Aorta (tissue), 5 donors: ENCODE measurements at regions not wholly inside any gene's neighbourhood (a gene's known extent, or its start where the extent isn't known, plus 50 kb on each side); places are given as distances from the start of the nearest gene placed in this dataset.
"Not testable (repeated sequence)": the region's sequence is repeated elsewhere in the genome, so short reads cannot be mapped to it uniquely, and the experiment has no call there.

Experiments
- ATAC-seq: fragments of 200-7000 bp; cut with Tn5 transposase; one replicate; pipeline ENCODE4 v1.9.1; 2022; ENCODE audit warnings: moderate library complexity; ENCODE audit not compliant: low FRiP score
- DNase-seq, 2 donors: peaks; one replicate each; pipeline ENCODE4 v3.0.0-alpha.2; 2020
- H3K27ac ChIP-seq, 2 donors: one replicate each; pipeline ENCODE4 v1.5.1; 2013; ENCODE audit warnings: low read length in 2 of 2, mild to moderate bottlenecking in 2 of 2, moderate library complexity in 2 of 2, control low read depth in 1 of 2, inconsistent platforms in 1 of 2, low read depth in 1 of 2
- H3K27me3 ChIP-seq, 2 donors: one replicate each; pipeline ENCODE4 v1.6.1; 2013; ENCODE audit warnings: control low read depth in 1 of 2, low read length in 1 of 2, mild to moderate bottlenecking in 1 of 2, moderate library complexity in 1 of 2; ENCODE audit not compliant: insufficient read depth in 2 of 2, control insufficient read depth in 1 of 2
- H3K36me3 ChIP-seq, 2 donors: one replicate each; pipeline ENCODE4 v1.6.1; 2013; ENCODE audit warnings: control low read depth in 1 of 2, low read length in 1 of 2, mild to moderate bottlenecking in 1 of 2; ENCODE audit not compliant: insufficient read depth in 2 of 2, control insufficient read depth in 1 of 2
- H3K4me1 ChIP-seq, 2 donors: one replicate each; pipeline ENCODE4 v1.6.1; 2013; ENCODE audit warnings: low read length in 2 of 2, control low read depth in 1 of 2, mild to moderate bottlenecking in 1 of 2, moderate library complexity in 1 of 2; ENCODE audit not compliant: insufficient read depth in 2 of 2, control insufficient read depth in 1 of 2
- H3K4me3 ChIP-seq, 2 donors: one replicate each; pipeline ENCODE4 v1.5.1; 2013; ENCODE audit warnings: low read length in 2 of 2, control low read depth in 1 of 2, mild to moderate bottlenecking in 1 of 2
- H3K9me3 ChIP-seq: one replicate; pipeline ENCODE4 v1.6.1; 2013; ENCODE audit warnings: mild to moderate bottlenecking, low read length; ENCODE audit not compliant: control insufficient read depth
- whole genome bisulfite sequencing, 2 donors: extraction: QIAGEN DNeasy Blood & Tissue Kit; methylation state at CpG; one replicate each; pipeline ENCODE4 v1.1.7; 2013; 5-methylcytosine and 5-hydroxymethylcytosine counted together
- intact Hi-C, 2 donors: fragments of 100-400 bp; cut with DNase I; formaldehyde crosslinking; loops; one replicate each; pipeline versions ENCODE4 v1.14.2 to v1.15.0; 2022
- donor health status: healthy with polysubstance abuse.
- donor health status: Bipolar disorder and iron deficiency.
- donor health status: DM: no; HTN: no; CAD: no.
- donor health status: DM: no; HTN: no; CAD: no.
- donor health status: DM: yes; HTN: yes; CAD: no.

DNA sequence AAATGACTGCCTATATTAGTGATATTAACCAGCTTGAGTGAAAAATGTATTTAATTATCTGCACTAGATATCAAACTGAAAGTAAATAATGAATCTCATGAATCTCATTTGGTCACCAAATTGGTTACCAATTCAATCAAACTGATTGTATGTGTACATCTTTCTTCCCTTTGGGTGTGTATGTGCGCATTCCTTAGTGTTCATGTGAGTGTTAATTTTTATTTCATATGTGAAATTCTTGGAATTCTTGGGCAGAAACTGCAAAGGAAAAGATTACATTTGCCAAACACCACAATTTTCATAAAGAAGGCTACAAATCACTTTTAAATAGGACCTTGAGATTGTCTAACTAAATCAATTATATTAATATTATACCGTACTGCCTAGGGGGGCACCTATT lies 648.4 kb upstream of the MARCKS start:
- H3K9me3 ChIP-seq: no peaks in the 10 kb centered on the region
- WGBS, 2 donors: 54 to 71% methylated on average over 2 of the region's 2 CpGs
- H3K27ac ChIP-seq: no peak overlapping the region
- ATAC-seq (no peak), DNase-seq (no peak)
- no peaks in the 10 kb centered on the region for H3K36me3 ChIP-seq
- no peaks in the 10 kb centered on the region for H3K27me3 ChIP-seq
- intact Hi-C loops: no loop called here
- no peak overlapping the region for H3K4me3 ChIP-seq
- H3K4me1 ChIP-seq: no peaks in the 10 kb centered on the region

GRCh38 chr6:113209315-113209714 lies 647.8 kb upstream of the MARCKS start:
- Histone ChIP-seq H3K27ac (no peak overlapping the region), H3K9me3 (no peaks in the 10 kb centered on the region), H3K4me1 (no peaks in the 10 kb centered on the region), H3K36me3 (no peaks in the 10 kb centered on the region), H3K4me3 (no peak overlapping the region), H3K27me3 (no peaks in the 10 kb centered on the region)
- DNase-seq (no peak), ATAC-seq (no peak)
- 59% methylated on average over 5 of the region's 5 CpGs for WGBS, 2 donors
- intact Hi-C loops: no loop called here

GRCh38 chr6:113211170-113211569 lies 646.0 kb upstream of the MARCKS start:
- no peak for DNase-seq
- H3K9me3 ChIP-seq: no peaks in the 10 kb centered on the region
- H3K36me3 ChIP-seq: no peaks in the 10 kb centered on the region
- H3K4me1 ChIP-seq: no peaks in the 10 kb centered on the region
- no peak overlapping the region for H3K27ac ChIP-seq
- no peaks in the 10 kb centered on the region for H3K27me3 ChIP-seq
- intact Hi-C loops: no loop called here
- no peak overlapping the region for H3K4me3 ChIP-seq
- no peak for ATAC-seq

- Histone ChIP-seq H3K4me3 (no peak overlapping the region), H3K4me1 (no peaks in the 10 kb centered on the region), H3K36me3 (no peaks in the 10 kb centered on the region), H3K9me3 (no peaks in the 10 kb centered on the region), H3K27ac (no peak overlapping the region), H3K27me3 (no peaks in the 10 kb centered on the region)
- no peak for ATAC-seq
- intact Hi-C loops: no loop called here
- WGBS, 2 donors: 78 to 85% methylated on average over 2 of the region's 2 CpGs
- DNase-seq: no peak
Measured at GRCh38 chr6:113219783-113220182, 637.4 kb upstream of the MARCKS start.

DNA sequence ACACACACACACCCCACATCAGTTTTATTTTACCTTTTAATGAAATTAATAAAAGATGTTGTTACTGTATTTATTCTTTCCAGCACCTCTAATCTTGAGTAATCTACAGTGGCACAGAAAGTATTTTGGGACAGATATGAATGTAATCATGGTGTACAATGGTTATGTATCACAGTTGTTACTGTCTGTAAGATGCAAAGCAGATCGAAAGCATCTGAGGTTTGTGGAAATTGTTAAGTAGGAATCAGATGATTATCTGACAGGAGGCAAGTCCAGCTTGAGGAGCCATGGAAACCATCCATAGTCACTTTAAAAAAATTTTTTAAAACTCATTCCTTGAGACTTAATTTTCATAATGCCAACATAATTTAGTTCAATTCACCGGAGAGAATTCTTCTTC lies 636.3 kb upstream of the MARCKS start:
- H3K27ac ChIP-seq: no peak overlapping the region
- H3K27me3 ChIP-seq: no peaks in the 10 kb centered on the region
- no peaks in the 10 kb centered on the region for H3K4me1 ChIP-seq
- 90 to 97% methylated on average over 2 of the region's 2 CpGs for WGBS, 2 donors
- no peak for ATAC-seq
- DNase-seq: no peak
- H3K36me3 ChIP-seq: no peaks in the 10 kb centered on the region
- H3K9me3 ChIP-seq: no peaks in the 10 kb centered on the region
- intact Hi-C loops: no loop called here
- no peak overlapping the region for H3K4me3 ChIP-seq

GRCh38 chr6:113221850-113222249 lies 635.3 kb upstream of the MARCKS start:
- H3K36me3 ChIP-seq: no peaks in the 10 kb centered on the region

DNA sequence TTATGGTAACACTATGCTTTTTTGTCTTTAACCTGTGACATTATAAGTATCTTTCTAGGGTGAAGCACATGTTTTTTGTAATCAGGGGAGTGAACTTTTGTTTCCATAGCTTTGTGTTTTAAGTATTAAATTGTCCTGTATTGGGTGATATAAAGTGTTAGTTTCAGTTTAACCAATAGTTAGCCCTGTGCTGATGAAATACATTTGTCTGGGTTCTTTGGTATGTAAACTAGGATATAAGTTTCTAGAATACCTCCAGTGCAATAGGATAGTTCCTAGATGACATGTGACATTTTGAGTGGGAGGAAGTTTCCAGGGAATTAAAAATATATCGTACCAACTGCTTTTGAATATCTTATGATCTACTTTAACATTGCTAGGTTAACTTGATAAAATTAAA lies 611.0 kb upstream of the MARCKS start:
- 65 to 71% methylated on average over 1 of the region's 1 CpG for WGBS, 2 donors
- DNase-seq (no peak), ATAC-seq (no peak)
- Histone ChIP-seq H3K9me3 (no peaks in the 10 kb centered on the region), H3K4me3 (no peak overlapping the region), H3K4me1 (no peaks in the 10 kb centered on the region), H3K27ac (no peak overlapping the region), H3K36me3 (no peaks in the 10 kb centered on the region), H3K27me3 (no peaks in the 10 kb centered on the region)
- intact Hi-C loops: no loop called here

More at GRCh38 chr6:113221850-113222249, 635.3 kb upstream of the MARCKS start:
- no peaks in the 10 kb centered on the region for H3K9me3 ChIP-seq
- no peak overlapping the region for H3K4me3 ChIP-seq
- DNase-seq (no peak), ATAC-seq (no peak)
- H3K27me3 ChIP-seq: no peaks in the 10 kb centered on the region
- 91 to 92% methylated on average over 18 to 20 of the region's 20 CpGs for WGBS, 2 donors
- no peaks in the 10 kb centered on the region for H3K4me1 ChIP-seq
- no peak overlapping the region for H3K27ac ChIP-seq
- intact Hi-C loops: no loop called here

DNA sequence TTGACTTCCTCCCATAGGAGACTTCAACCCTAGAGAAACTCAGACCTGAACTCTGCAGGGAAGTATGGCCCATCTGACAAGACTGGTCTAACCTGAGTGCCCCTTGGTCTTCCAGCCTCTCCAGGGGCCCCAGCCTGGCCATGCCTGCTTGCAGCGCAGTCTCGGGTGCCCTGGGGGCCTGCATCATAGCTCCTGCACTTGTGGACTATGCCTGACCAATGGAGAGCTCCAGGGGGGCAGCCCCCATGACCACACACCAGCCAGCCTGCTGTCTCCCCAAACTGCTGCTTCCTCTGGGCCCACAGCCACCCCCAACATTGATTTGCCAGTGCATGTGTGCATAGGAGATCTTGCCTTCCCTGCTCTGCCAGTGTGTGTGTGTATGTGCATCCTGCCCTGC lies 608.6 kb upstream of the MARCKS start:
- Histone ChIP-seq H3K4me1 (no peaks in the 10 kb centered on the region), H3K9me3 (no peaks in the 10 kb centered on the region), H3K36me3 (no peaks in the 10 kb centered on the region), H3K27me3 (no peaks in the 10 kb centered on the region), H3K4me3 (no peak overlapping the region), H3K27ac (no peak overlapping the region)
- intact Hi-C loops: no loop called here
- DNase-seq (no peak), ATAC-seq (no peak)
- 73 to 75% methylated on average over 2 of the region's 2 CpGs for WGBS, 2 donors

DNA sequence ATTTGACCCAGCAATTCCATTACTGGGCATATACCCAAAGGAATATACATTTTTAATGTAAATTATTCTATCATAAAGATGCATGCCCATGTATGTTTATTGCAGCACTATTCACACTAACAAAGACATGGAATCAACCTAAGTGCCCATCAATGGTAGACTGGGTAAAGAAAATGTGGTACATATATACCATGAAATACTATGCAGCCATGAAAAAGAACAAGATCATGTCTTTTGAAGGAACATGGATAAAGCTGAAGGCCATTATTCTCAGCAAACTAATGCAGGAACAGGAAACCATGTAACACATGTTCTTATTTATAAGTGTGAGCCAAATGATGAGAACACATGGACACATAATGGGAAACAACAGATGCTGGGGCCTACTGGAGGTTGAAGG lies 603.0 kb upstream of the MARCKS start:
- ATAC-seq, H3K36me3 ChIP-seq, H3K27ac ChIP-seq, H3K27me3 ChIP-seq, H3K4me1 ChIP-seq, DNase-seq, H3K4me3 ChIP-seq, intact Hi-C loops, H3K9me3 ChIP-seq: not testable (repeated sequence)
